ENCODE measurements at regions not wholly inside any gene's neighbourhood (a gene's known extent, or its start where the extent isn't known, plus 50 kb on each side); places are given as distances from the start of the nearest gene placed in this dataset.
A peak's percentile ranks its signal among the peaks of the same experiment; 100 is the strongest.

DNA sequence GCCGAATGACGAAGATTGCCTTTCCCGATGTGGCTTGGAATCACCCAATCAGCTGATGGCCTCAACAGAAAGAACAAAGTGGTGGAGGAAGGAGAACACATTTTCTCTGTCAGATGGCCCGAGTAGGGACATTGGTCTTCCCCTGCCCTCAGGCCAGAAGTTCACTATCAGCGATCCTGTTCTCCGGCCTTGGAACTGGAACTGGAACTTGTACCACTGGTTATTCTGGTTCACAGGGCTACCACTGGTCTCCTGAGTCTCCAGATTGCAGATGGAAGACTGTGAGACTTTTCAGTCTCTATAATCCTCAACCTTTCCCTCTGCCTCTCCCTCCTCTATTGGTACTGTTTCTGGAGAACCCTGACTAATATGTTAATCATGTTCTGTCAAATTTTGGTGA, 180.4 kb downstream of the ANKRD30B start:
- TF ChIP-seq POLR2A (IDR thresholded peaks at IDR 0.05), result no peak
- TF ChIP-seq, protein P1, sequence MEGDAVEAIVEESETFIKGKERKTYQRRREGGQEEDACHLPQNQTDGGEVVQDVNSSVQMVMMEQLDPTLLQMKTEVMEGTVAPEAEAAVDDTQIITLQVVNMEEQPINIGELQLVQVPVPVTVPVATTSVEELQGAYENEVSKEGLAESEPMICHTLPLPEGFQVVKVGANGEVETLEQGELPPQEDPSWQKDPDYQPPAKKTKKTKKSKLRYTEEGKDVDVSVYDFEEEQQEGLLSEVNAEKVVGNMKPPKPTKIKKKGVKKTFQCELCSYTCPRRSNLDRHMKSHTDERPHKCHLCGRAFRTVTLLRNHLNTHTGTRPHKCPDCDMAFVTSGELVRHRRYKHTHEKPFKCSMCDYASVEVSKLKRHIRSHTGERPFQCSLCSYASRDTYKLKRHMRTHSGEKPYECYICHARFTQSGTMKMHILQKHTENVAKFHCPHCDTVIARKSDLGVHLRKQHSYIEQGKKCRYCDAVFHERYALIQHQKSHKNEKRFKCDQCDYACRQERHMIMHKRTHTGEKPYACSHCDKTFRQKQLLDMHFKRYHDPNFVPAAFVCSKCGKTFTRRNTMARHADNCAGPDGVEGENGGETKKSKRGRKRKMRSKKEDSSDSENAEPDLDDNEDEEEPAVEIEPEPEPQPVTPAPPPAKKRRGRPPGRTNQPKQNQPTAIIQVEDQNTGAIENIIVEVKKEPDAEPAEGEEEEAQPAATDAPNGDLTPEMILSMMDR (IDR thresholded peaks at IDR 0.05), result no peak
- H3K36me3 ChIP-seq, result no peaks in the 10 kb centered on the region
- no peaks in the 10 kb centered on the region for H3K27me3 ChIP-seq
- peaks cover 0 to 4% (median 0%) of the 10 kb centered on the region in 4 donors for H3K4me1 ChIP-seq
- no peak overlapping the region for H3K27ac ChIP-seq
- H3K4me3 ChIP-seq, result no peak overlapping the region
- DNase-seq, result no peak
- no peaks in the 10 kb centered on the region for H3K9me3 ChIP-seq

DNA sequence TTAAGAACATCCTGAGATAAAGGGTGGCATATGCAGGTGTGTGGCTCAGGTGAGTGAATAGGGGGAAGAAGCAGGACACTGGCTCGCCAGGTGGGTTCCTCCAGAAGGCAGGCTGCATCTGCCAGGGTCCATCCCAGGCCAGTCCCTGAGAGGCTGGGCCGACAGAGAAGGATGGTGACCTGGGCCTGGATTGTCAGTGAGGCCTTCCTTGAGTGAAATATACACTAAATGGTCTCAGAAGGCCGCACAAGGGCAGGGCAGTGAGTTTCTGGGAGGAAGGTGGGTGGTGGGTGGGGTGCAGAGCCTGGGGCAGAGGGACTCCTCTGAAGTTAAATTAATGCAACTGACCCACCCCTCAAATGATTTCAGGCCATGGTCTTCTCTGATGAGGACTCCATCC, 182.1 kb downstream of the ANKRD30B start:
- Histone ChIP-seq H3K4me3 (no peak overlapping the region), H3K27me3 (no peaks in the 10 kb centered on the region), H3K27ac (no peak overlapping the region), H3K4me1 (peaks cover 0 to 21% (median 0%) of the 10 kb centered on the region in 4 donors), H3K36me3 (no peaks in the 10 kb centered on the region), H3K9me3 (no peaks in the 10 kb centered on the region)
- no peak for DNase-seq
- no peak for TF ChIP-seq POLR2A (IDR thresholded peaks at IDR 0.05)
- TF ChIP-seq, protein P1 (IDR thresholded peaks at IDR 0.05), result no peak

DNA sequence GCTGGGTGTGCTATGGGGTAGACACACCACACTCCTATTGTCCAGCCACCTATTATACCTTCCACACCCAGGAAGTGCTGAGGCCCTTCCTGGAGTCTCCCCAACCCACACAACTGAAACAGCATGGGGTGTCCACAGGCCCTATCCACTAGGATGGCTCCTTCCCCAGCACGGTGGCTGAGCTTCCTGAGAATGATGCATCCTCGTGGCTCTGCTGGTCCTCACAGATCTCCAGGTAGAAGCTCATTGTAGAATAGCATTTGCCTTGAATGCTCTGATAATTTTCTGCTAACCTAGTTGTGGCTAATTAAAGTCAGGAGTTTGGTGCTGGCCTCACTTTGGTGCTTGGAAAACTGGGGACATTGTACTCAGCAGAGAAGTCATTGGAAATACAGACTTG, 182.6 kb downstream of the ANKRD30B start:
- Histone ChIP-seq H3K27me3 (no peaks in the 10 kb centered on the region), H3K27ac (no peak overlapping the region), H3K4me3 (no peak overlapping the region), H3K36me3 (no peaks in the 10 kb centered on the region), H3K4me1 (peaks cover 0 to 26% (median 0%) of the 10 kb centered on the region in 4 donors), H3K9me3 (no peaks in the 10 kb centered on the region)
- no peak for DNase-seq
- TF ChIP-seq, protein P1 (IDR thresholded peaks at IDR 0.05), result no peak
- TF ChIP-seq POLR2A (IDR thresholded peaks at IDR 0.05), result no peak

DNA sequence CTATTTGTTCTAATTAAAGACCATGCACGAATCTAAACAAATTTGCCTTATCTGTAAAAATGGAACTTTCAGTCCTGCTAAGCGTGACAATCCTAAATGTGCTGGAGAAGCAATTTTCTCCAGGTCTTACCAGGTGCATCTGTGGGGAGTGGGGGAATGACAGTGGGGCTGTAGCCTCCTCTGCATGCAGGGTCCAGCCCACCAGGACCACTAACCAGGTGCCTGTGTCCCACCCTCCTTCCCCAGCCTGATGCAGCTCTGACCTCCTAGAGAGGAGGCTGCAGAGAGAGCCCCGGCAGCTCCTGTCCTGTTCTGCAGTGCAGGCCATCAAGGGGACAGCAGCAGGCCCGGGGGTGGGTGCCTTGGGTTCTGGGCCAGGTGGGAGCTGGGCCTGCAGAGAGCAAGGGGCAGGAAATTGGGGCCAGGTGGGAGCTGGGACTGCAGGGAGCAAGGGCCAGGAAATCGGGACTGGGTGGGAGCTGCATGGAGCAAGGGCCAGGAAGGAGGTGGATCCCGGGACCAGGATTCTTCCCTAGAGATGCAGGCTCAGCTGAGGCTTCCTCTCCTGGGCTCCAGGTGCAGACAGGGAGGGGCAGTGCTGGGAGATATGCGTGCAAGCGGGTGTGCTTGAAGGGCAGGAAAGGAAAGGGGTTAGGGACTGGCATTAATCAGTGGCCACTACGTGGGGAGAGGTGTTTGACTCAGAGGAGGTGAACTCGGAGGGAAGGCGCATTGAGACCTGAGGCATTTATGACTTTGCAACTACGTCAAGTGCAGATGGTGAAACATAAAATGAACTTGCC, 185.3 kb downstream of the ANKRD30B start:
- H3K27ac ChIP-seq, result peak overlapping the region in 1 of 4 donors; percentile 94
- no peaks in the 10 kb centered on the region for H3K36me3 ChIP-seq
- no peaks in the 10 kb centered on the region for H3K9me3 ChIP-seq
- peak in 1 of 3 donors; percentile 77 for DNase-seq
- peak in 1 of 2 donors; percentile 34 for TF ChIP-seq POLR2A (IDR thresholded peaks at IDR 0.05)
- TF ChIP-seq, protein P1 (IDR thresholded peaks at IDR 0.05), result no peak
- peaks cover 0 to 31% (median 0%) of the 10 kb centered on the region in 4 donors for H3K4me1 ChIP-seq
- H3K4me3 ChIP-seq, result no peak overlapping the region
- H3K27me3 ChIP-seq, result no peaks in the 10 kb centered on the region

DNA sequence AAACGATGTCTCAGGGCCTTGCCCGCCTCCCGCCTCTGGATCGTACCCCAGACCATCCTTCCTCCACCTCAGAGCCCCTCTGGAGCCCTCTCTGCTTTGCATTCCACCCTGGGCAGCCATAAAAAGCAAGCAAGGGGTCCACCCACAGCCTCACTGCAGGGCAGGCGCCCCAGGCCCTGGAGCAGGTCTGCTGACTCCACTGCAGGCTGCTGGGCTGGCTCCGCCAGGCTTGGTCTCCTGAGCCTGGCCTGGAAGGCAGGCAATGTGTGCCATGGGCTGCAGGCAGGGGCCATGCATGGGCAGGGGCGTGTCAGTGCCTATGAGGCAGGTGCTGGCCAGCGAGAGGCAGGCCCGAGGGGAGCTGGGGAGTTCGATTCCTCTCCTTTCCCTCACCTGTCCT, 186.0 kb downstream of the ANKRD30B start:
- H3K36me3 ChIP-seq, result no peaks in the 10 kb centered on the region
- no peak overlapping the region for H3K4me3 ChIP-seq
- no peaks in the 10 kb centered on the region for H3K9me3 ChIP-seq
- peak overlapping the region in 1 of 4 donors; percentile 94 for H3K27ac ChIP-seq
- no peak for DNase-seq
- no peaks in the 10 kb centered on the region for H3K27me3 ChIP-seq
- H3K4me1 ChIP-seq, result peaks cover 0 to 31% (median 0%) of the 10 kb centered on the region in 4 donors
- TF ChIP-seq, protein P1 (IDR thresholded peaks at IDR 0.05), result no peak
- TF ChIP-seq POLR2A (IDR thresholded peaks at IDR 0.05), result no peak

Measured in Peyer's patch (tissue), 4 donors.